ENCODE measurements at regions not wholly inside any gene's neighbourhood (a gene's known extent, or its start where the extent isn't known, plus 50 kb on each side); places are given as distances from the start of the nearest gene placed in this dataset.
A peak's percentile ranks its signal among the peaks of the same experiment; 100 is the strongest.

DNA sequence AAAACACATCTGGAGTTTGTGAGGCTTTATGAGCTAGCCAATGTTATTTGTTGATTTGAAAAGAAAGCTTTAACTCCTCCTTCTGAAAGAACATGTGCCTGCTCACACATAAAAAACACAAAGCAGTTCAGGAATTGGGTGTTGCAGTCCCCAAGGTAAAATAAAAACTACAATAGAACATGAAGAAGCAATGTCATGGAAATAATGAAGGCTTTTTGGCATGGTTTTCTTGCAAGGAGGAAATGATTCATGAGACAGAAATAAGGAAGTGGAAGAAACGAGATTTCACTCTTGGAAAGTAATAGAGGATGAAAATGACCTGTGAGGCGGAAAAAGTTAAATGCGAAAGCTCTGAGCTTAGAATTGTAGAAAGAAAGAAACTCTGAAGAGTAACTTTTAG, 81.1 kb downstream of the TRIB2 start:
- Histone ChIP-seq H3K36me3 (ENCODE audit: control insufficient read depth in 2 of 2, extremely low read depth in 1 of 2, insufficient read depth in 2 of 2, low read length in 2 of 2) (no peaks in the 10 kb centered on the region), H3K79me2 (ENCODE audit: control insufficient read depth, insufficient read depth, low read length) (no peaks in the 10 kb centered on the region), H3K9me3 (replicated peaks; ENCODE audit: control insufficient read depth, insufficient read depth, low read length) (no peaks in the 10 kb centered on the region), H3K27ac (ENCODE audit: insufficient read depth, low read depth, low read length) (peak overlapping the region; percentile 85), H3K4me2 (ENCODE audit: insufficient read depth, low read length) (peak overlapping the region; percentile 63), H4K20me1 (replicated peaks; ENCODE audit: control insufficient read depth, extremely low read depth, insufficient read depth, low read length) (no peaks in the 10 kb centered on the region), H3K27me3 (ENCODE audit: control insufficient read depth in 2 of 2, insufficient read depth in 2 of 2, low read length in 2 of 2) (no peaks in the 10 kb centered on the region), H3K9ac (replicated peaks; ENCODE audit: extremely low read depth, insufficient read depth, low read length) (peak overlapping the region; percentile 51), H3K4me3 (replicated peaks in 1 of 3; ENCODE audit: insufficient read depth in 1 of 3, low read depth in 1 of 3, low read length in 3 of 3) (no peak overlapping the region), H3K9me1 (replicated peaks; ENCODE audit: control insufficient read depth, extremely low read depth, insufficient read depth, low read length) (no peaks in the 10 kb centered on the region), H3K4me1 (ENCODE audit: control insufficient read depth, extremely low read depth, insufficient read depth, low read length) (peaks cover 24% of the 10 kb centered on the region), H2AFZ (ENCODE audit: low read depth, low read length) (peak overlapping the region; percentile 11)
- BruUV-seq (replicated peaks), result no TSS peak
- intact Hi-C loops (cut with micrococcal nuclease) (loop anchor here (1.0 to 10.0 kb wide), 3 partner anchors 10 to 623 kb away; no protein-coding TSS in a partner anchor), dilution Hi-C loops (cut with MboI; ENCODE audit: extremely low pct_ligation_motif_present, low sequenced_read_pairs) (no loop called here)
- no peak for TF ChIP-seq GATA2 (IDR thresholded peaks at IDR 0.05; ENCODE audit: insufficient read depth, insufficient read length, low read depth, low read length)
- peak; percentile 97 for TF ChIP-seq JUN (IDR thresholded peaks at IDR 0.05; ENCODE audit: borderline replicate concordance, insufficient read depth, insufficient read length, low read depth)
- TF ChIP-seq FOS (IDR thresholded peaks at IDR 0.05; ENCODE audit: borderline replicate concordance, insufficient read depth, low read length), result peak; percentile 75
- ChIA-PET POLR2A (interaction anchor here (0.5 kb wide), 1 partner anchor 126 kb away, joined by 3 read pairs; no protein-coding TSS in a partner anchor), CTCF (interaction anchor here (0.7 to 1.4 kb wide), 5 partner anchors 9 to 133 kb away, joined by 3 to 13 read pairs (median 5); partner anchors contain the start of gene TRIB2)
- peak; percentile 70 for FAIRE-seq
- DNase-seq (ENCODE audit: low read depth, low spot score), result peak; percentile 92

DNA sequence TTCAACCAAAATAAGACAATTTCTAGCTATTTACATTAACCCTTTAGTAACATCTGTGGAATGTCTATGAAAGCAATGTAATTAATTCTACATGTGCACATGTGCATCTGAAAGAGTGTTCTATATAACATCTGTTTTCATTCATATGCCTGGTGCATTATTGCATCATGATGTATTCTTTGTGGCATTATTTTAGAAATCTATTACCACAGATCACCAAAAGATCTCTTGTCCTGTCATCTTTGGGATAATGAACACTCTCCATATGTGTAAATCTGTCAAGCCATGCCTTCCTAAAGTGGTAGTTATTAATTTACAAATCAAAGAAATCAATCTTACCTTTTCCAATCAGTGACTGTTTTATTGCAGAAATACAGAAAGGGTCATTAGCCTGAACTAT, 86.9 kb downstream of the TRIB2 start:
- Histone ChIP-seq H3K9me1 (replicated peaks; ENCODE audit: control insufficient read depth, extremely low read depth, insufficient read depth, low read length) (no peaks in the 10 kb centered on the region), H3K9me3 (replicated peaks; ENCODE audit: control insufficient read depth, insufficient read depth, low read length) (no peaks in the 10 kb centered on the region), H4K20me1 (replicated peaks; ENCODE audit: control insufficient read depth, extremely low read depth, insufficient read depth, low read length) (no peaks in the 10 kb centered on the region), H3K4me2 (ENCODE audit: insufficient read depth, low read length) (no peak overlapping the region), H2AFZ (ENCODE audit: low read depth, low read length) (no peak overlapping the region), H3K36me3 (ENCODE audit: control insufficient read depth in 2 of 2, extremely low read depth in 1 of 2, insufficient read depth in 2 of 2, low read length in 2 of 2) (no peaks in the 10 kb centered on the region), H3K4me1 (ENCODE audit: control insufficient read depth, extremely low read depth, insufficient read depth, low read length) (peaks cover 9% of the 10 kb centered on the region), H3K27me3 (ENCODE audit: control insufficient read depth in 2 of 2, insufficient read depth in 2 of 2, low read length in 2 of 2) (no peaks in the 10 kb centered on the region), H3K27ac (ENCODE audit: insufficient read depth, low read depth, low read length) (no peak overlapping the region), H3K9ac (replicated peaks; ENCODE audit: extremely low read depth, insufficient read depth, low read length) (no peak overlapping the region), H3K4me3 (replicated peaks in 1 of 3; ENCODE audit: insufficient read depth in 1 of 3, low read depth in 1 of 3, low read length in 3 of 3) (no peak overlapping the region), H3K79me2 (ENCODE audit: control insufficient read depth, insufficient read depth, low read length) (no peaks in the 10 kb centered on the region)
- no TSS peak for BruUV-seq (replicated peaks)
- POLR2A ChIA-PET, result no interaction called here
- FAIRE-seq (no peak), DNase-seq (ENCODE audit: low read depth, low spot score) (no peak)
- dilution Hi-C loops (cut with MboI; ENCODE audit: extremely low pct_ligation_motif_present, low sequenced_read_pairs) (no loop called here), intact Hi-C loops (cut with micrococcal nuclease) (no loop called here)
- TF ChIP-seq FOS (IDR thresholded peaks at IDR 0.05; ENCODE audit: borderline replicate concordance, insufficient read depth, low read length) (no peak), POLR2A (IDR thresholded peaks at IDR 0.05; ENCODE audit: low read depth, low read length) (no peak), POLR2AphosphoS5 (IDR thresholded peaks at IDR 0.05; ENCODE audit: insufficient read depth, low read depth, low read length) (no peak)
- CTCF ChIA-PET, result interaction anchor here (1.0 to 2.0 kb wide), 2 partner anchors 12 to 127 kb away, joined by 3 to 4 read pairs; no protein-coding TSS in a partner anchor

All from endothelial cell of umbilical vein (primary cell).